Astrocyte of the cerebellum (primary cell): ENCODE measurements at regions not wholly inside any gene's neighbourhood (a gene's known extent, or its start where the extent isn't known, plus 50 kb on each side); places are given as distances from the start of the nearest gene placed in this dataset.

Experiments
- DNase-seq: peaks from one replicate; pipeline ENCODE4 v3.0.0-alpha.2; 2011; ENCODE audit warnings: low read depth
- H3K4me3 ChIP-seq: 2 replicates; pipeline ENCODE4 v1.5.1; 2011; ENCODE audit warnings: mild to moderate bottlenecking, low read depth, low read length, moderate library complexity
- in situ Hi-C: cut with HindIII; loops from 2 replicates; pipeline ENCODE4 v1.10.0; 2017; ENCODE audit warnings: low sequenced_read_pairs
- TF ChIP-seq, protein P1 (sequence below): IDR thresholded peaks from 2 replicates; pipeline ENCODE4 v1.5.1; 2012; ENCODE audit warnings: low read length, low read depth, moderate library complexity, mild to moderate bottlenecking; ENCODE audit errors: missing control alignments

DNA sequence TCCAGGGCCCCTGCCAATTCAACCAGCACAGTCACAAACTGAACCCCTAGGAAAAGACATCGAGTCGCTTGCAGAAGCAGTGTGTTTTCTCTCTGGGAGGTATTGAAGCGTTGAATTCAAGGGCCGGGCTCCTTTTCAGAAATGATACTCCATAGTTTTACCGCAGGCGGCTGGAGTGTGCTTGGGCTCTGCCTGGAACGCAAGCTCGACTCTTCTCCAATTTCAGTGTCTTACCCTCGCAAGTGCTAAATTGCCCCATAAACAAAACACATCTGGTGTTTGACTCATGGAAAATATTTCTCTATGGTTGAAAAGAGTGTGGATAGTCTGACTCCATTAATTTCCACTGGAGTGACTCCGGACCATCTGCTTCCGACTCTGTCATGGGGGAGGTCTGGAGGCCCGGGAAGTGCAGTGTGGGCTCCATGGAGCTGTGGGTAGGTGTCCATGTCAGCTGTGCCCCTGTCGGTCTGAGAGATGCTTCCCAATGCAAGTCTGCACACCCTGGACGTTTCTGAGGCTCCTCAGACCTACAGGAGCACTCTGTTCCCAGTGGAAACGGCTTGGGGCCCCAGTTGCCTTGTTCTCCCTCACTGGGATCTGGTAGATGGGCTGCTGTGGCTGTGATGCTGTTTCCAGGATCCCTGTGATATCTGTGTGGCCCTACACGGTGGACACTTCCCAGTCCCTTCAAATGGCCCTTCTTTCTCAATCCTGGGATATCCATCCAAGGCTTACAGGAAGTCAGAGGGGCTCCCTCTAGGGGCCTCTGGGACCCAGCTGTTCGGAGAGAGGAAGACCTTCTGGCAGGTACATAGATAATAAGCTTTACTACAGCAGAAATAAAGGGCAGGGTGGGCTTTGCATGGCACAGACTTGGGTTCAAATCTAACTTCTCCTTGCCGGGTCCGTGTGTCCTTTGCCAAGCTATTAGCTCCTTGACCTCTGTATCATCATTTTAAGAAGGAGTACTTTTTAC lies 119.8 kb upstream of the CDH13 start:
- in situ Hi-C loops: no loop called here
- TF ChIP-seq, protein P1, sequence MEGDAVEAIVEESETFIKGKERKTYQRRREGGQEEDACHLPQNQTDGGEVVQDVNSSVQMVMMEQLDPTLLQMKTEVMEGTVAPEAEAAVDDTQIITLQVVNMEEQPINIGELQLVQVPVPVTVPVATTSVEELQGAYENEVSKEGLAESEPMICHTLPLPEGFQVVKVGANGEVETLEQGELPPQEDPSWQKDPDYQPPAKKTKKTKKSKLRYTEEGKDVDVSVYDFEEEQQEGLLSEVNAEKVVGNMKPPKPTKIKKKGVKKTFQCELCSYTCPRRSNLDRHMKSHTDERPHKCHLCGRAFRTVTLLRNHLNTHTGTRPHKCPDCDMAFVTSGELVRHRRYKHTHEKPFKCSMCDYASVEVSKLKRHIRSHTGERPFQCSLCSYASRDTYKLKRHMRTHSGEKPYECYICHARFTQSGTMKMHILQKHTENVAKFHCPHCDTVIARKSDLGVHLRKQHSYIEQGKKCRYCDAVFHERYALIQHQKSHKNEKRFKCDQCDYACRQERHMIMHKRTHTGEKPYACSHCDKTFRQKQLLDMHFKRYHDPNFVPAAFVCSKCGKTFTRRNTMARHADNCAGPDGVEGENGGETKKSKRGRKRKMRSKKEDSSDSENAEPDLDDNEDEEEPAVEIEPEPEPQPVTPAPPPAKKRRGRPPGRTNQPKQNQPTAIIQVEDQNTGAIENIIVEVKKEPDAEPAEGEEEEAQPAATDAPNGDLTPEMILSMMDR: no peak
- H3K4me3 ChIP-seq: no peak overlapping the region
- DNase-seq: no peak

DNA sequence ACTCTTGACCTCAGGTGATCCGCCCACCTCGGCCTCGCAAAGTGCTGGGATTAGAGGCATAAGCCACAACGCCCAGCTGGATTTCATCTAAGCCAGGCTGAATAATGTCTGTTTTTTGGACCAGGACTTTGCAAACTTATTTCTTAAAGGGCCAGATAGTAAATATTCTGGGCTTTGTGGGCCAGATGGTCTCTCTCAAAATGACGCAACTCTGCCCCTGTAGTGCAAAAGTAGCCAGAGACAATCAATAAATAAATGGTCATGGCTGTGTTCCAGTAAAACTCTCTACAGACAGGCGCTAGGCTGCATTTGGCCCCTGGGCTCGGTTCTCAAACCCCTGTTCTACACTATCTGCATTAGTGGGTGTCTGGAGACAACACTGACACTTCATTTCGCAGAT lies 121.9 kb upstream of the CDH13 start:
- H3K4me3 ChIP-seq: no peak overlapping the region
- in situ Hi-C loops: no loop called here
- DNase-seq: no peak
- TF ChIP-seq, protein P1: no peak

DNA sequence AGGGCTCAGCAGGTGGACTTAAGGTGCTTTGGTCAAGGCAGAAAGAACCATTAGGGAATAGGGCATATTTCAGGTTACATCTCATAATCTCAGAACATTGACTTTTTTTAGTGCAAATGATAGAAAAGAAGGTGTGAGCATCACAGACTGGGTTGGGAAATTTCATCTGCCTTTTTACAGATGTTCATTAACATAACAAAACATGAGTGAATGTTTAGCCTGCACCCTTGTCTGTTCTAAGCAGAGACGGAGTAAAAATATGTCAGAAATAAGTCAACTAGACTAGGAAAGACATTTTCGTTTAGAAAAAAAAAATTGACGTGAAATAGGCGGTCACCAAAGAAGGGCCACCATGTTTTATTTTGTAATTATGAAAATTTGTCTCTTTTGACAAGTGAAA lies 127.5 kb upstream of the CDH13 start:
- TF ChIP-seq, protein P1: no peak
- in situ Hi-C loops: no loop called here
- no peak overlapping the region for H3K4me3 ChIP-seq
- DNase-seq: no peak

DNA sequence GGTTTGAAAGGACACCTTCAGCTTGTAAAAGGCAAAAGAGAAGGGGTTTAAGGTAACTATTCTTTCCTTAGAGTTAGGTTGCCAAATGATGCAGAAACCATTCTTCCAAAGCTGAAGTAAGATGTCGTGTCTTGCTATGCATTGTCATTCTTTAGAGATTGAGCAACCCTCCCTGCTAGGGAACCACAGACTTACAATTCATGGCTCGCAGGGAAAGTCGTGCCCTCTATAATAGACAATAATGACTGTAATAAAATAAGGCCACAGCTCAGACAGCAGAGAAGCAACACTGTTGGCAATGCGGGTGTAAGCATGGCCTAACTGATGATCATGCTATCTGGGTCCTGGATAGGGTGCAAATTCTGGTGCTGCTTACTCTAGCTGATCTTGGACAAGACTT lies 129.6 kb upstream of the CDH13 start:
- H3K4me3 ChIP-seq: no peak overlapping the region
- DNase-seq: no peak
- TF ChIP-seq, protein P1: no peak
- in situ Hi-C loops: no loop called here

DNA sequence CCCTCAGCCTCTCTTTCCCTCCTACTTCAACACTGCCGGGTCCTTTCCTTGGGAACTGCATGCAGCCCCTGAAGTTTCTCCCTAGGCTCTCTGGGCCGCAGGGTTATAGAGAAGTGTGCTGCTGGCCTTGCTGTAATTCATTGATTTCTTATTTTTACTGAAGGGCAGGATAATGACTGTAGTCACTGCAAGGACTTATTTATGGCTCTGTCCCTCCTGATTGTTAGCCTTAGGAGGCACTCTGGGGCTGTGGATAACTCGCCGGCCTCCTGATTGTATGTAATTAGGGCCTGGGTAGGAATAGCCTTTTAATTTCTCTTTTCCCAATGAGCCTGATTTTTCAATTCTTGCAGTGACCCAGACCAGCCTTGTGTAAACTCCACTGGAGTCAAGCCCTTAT lies 138.3 kb upstream of the CDH13 start:
- H3K4me3 ChIP-seq: no peak overlapping the region
- in situ Hi-C loops: no loop called here
- TF ChIP-seq, protein P1: no peak
- DNase-seq: no peak

DNA sequence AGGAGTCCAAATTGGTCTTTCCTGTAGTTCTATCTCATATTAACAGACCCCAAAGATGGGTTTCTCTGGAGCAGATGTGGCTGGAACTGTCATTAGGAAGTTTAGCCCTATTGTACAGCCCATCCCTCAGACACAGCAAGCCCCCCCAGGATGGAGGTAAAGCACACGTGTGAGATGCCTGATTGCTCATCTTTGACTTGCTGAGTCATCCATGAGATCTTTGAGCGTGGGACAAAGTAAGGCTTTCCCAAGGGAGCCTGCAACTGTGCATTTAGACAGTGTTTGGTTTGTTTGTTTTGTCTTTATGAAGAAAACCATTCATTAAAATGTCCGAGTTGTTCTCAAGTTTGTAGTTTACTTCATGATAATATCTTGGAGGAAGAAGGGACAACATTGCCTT lies 145.3 kb upstream of the CDH13 start:
- in situ Hi-C loops: loop anchor here (5.0 kb wide), 1 partner anchor 96 kb away; no protein-coding TSS in a partner anchor
- TF ChIP-seq, protein P1: no peak
- DNase-seq: no peak
- no peak overlapping the region for H3K4me3 ChIP-seq
